Aorta (tissue), 5 donors: ENCODE measurements at regions not wholly inside any gene's neighbourhood (a gene's known extent, or its start where the extent isn't known, plus 50 kb on each side); places are given as distances from the start of the nearest gene placed in this dataset.

Experiments used
- ATAC-seq: fragments of 200-7000 bp; cut with Tn5 transposase; one replicate; pipeline ENCODE4 v1.9.1; 2022; ENCODE audit warnings: moderate library complexity; ENCODE audit not compliant: low FRiP score
- DNase-seq, 2 donors: peaks; one replicate each; pipeline ENCODE4 v3.0.0-alpha.2; 2020
- H3K27ac ChIP-seq, 2 donors: one replicate each; pipeline ENCODE4 v1.5.1; 2013; ENCODE audit warnings: low read length in 2 of 2, mild to moderate bottlenecking in 2 of 2, moderate library complexity in 2 of 2, control low read depth in 1 of 2, inconsistent platforms in 1 of 2, low read depth in 1 of 2
- H3K27me3 ChIP-seq, 2 donors: one replicate each; pipeline ENCODE4 v1.6.1; 2013; ENCODE audit warnings: control low read depth in 1 of 2, low read length in 1 of 2, mild to moderate bottlenecking in 1 of 2, moderate library complexity in 1 of 2; ENCODE audit not compliant: insufficient read depth in 2 of 2, control insufficient read depth in 1 of 2
- H3K36me3 ChIP-seq, 2 donors: one replicate each; pipeline ENCODE4 v1.6.1; 2013; ENCODE audit warnings: control low read depth in 1 of 2, low read length in 1 of 2, mild to moderate bottlenecking in 1 of 2; ENCODE audit not compliant: insufficient read depth in 2 of 2, control insufficient read depth in 1 of 2
- H3K4me1 ChIP-seq, 2 donors: one replicate each; pipeline ENCODE4 v1.6.1; 2013; ENCODE audit warnings: low read length in 2 of 2, control low read depth in 1 of 2, mild to moderate bottlenecking in 1 of 2, moderate library complexity in 1 of 2; ENCODE audit not compliant: insufficient read depth in 2 of 2, control insufficient read depth in 1 of 2
- H3K4me3 ChIP-seq, 2 donors: one replicate each; pipeline ENCODE4 v1.5.1; 2013; ENCODE audit warnings: low read length in 2 of 2, control low read depth in 1 of 2, mild to moderate bottlenecking in 1 of 2
- H3K9me3 ChIP-seq: one replicate; pipeline ENCODE4 v1.6.1; 2013; ENCODE audit warnings: mild to moderate bottlenecking, low read length; ENCODE audit not compliant: control insufficient read depth
- WGBS, 2 donors: extraction: QIAGEN DNeasy Blood & Tissue Kit; methylation state at CpG; one replicate each; pipeline ENCODE4 v1.1.7; 2013; 5-methylcytosine and 5-hydroxymethylcytosine counted together
- intact Hi-C, 2 donors: fragments of 100-400 bp; cut with DNase I; formaldehyde crosslinking; loops; one replicate each; pipeline versions ENCODE4 v1.14.2 to v1.15.0; 2022
- donor health status: healthy with polysubstance abuse.
- donor health status: Bipolar disorder and iron deficiency.
- donor health status: DM: no; HTN: no; CAD: no.
- donor health status: DM: no; HTN: no; CAD: no.
- donor health status: DM: yes; HTN: yes; CAD: no.

- DNase-seq (no peak), ATAC-seq (no peak)
- Histone ChIP-seq H3K27me3 (no peaks in the 10 kb centered on the region), H3K9me3 (no peaks in the 10 kb centered on the region), H3K36me3 (no peaks in the 10 kb centered on the region), H3K4me3 (no peak overlapping the region), H3K27ac (no peak overlapping the region), H3K4me1 (no peaks in the 10 kb centered on the region)
- WGBS, 2 donors, result 75% methylated on average over 3 of the region's 3 CpGs
- intact Hi-C loops, result no loop called here
These were observed 331.0 kb downstream of the EPHA4 start for GRCh38 chr2:221241072-221241471.

GRCh38 chr2:221243771-221244170, 328.3 kb downstream of the EPHA4 start:
- Histone ChIP-seq H3K27me3 (no peaks in the 10 kb centered on the region), H3K4me1 (no peaks in the 10 kb centered on the region), H3K27ac (no peak overlapping the region), H3K9me3 (no peaks in the 10 kb centered on the region), H3K36me3 (no peaks in the 10 kb centered on the region), H3K4me3 (no peak overlapping the region)
- 90 to 95% methylated on average over 2 of the region's 2 CpGs for WGBS, 2 donors
- no peak for ATAC-seq
- DNase-seq, result no peak
- intact Hi-C loops, result no loop called here

- no peak for ATAC-seq
- no peak overlapping the region for H3K27ac ChIP-seq
- no peaks in the 10 kb centered on the region for H3K4me1 ChIP-seq
- 72 to 79% methylated on average over 3 of the region's 3 CpGs for WGBS, 2 donors
- intact Hi-C loops, result no loop called here
- no peaks in the 10 kb centered on the region for H3K36me3 ChIP-seq
- DNase-seq, result no peak
- no peaks in the 10 kb centered on the region for H3K9me3 ChIP-seq
- no peaks in the 10 kb centered on the region for H3K27me3 ChIP-seq
- no peak overlapping the region for H3K4me3 ChIP-seq
These were observed 327.1 kb downstream of the EPHA4 start for GRCh38 chr2:221245045-221245444.

- no peaks in the 10 kb centered on the region for H3K4me1 ChIP-seq
- no peak overlapping the region for H3K4me3 ChIP-seq
- 88 to 97% methylated on average over 2 of the region's 2 CpGs for WGBS, 2 donors
- H3K9me3 ChIP-seq, result no peaks in the 10 kb centered on the region
- intact Hi-C loops, result no loop called here
- DNase-seq, result no peak
- ATAC-seq, result no peak
- H3K36me3 ChIP-seq, result no peaks in the 10 kb centered on the region
- H3K27me3 ChIP-seq, result no peaks in the 10 kb centered on the region
- H3K27ac ChIP-seq, result no peak overlapping the region
These were observed 326.3 kb downstream of the EPHA4 start for GRCh38 chr2:221245772-221246171.

GRCh38 chr2:221254299-221254698, 317.8 kb downstream of the EPHA4 start:
- no peaks in the 10 kb centered on the region for H3K36me3 ChIP-seq
- H3K9me3 ChIP-seq, result no peaks in the 10 kb centered on the region
- DNase-seq (no peak), ATAC-seq (no peak)
- no peak overlapping the region for H3K27ac ChIP-seq
- intact Hi-C loops, result no loop called here
- WGBS, 2 donors, result 39 to 47% methylated on average over 4 of the region's 4 CpGs
- no peaks in the 10 kb centered on the region for H3K4me1 ChIP-seq
- no peak overlapping the region for H3K4me3 ChIP-seq
- H3K27me3 ChIP-seq, result no peaks in the 10 kb centered on the region

- Histone ChIP-seq H3K4me3 (no peak overlapping the region), H3K27ac (no peak overlapping the region), H3K36me3 (no peaks in the 10 kb centered on the region), H3K9me3 (peaks cover 2% of the 10 kb centered on the region), H3K27me3 (no peaks in the 10 kb centered on the region), H3K4me1 (no peaks in the 10 kb centered on the region)
- no peak for ATAC-seq
- intact Hi-C loops, result no loop called here
- 51 to 61% methylated on average over 5 of the region's 5 CpGs for WGBS, 2 donors
- no peak for DNase-seq
These were observed 316.2 kb downstream of the EPHA4 start for GRCh38 chr2:221255862-221256261.

GRCh38 chr2:221258464-221258863, 313.6 kb downstream of the EPHA4 start:
- no peak overlapping the region for H3K27ac ChIP-seq
- H3K4me3 ChIP-seq, result no peak overlapping the region
- peaks cover 2% of the 10 kb centered on the region for H3K9me3 ChIP-seq
- H3K27me3 ChIP-seq, result no peaks in the 10 kb centered on the region
- no peaks in the 10 kb centered on the region for H3K4me1 ChIP-seq
- H3K36me3 ChIP-seq, result no peaks in the 10 kb centered on the region
- ATAC-seq (no peak), DNase-seq (no peak)
- intact Hi-C loops, result no loop called here
- 95 to 98% methylated on average over 3 of the region's 3 CpGs for WGBS, 2 donors

GRCh38 chr2:221262651-221263050, 309.5 kb downstream of the EPHA4 start:
- H3K27ac ChIP-seq, result no peak overlapping the region
- intact Hi-C loops, result no loop called here
- H3K9me3 ChIP-seq, result peaks cover 2% of the 10 kb centered on the region
- no peaks in the 10 kb centered on the region for H3K4me1 ChIP-seq
- 94 to 95% methylated on average over 3 of the region's 3 CpGs for WGBS, 2 donors
- DNase-seq (no peak), ATAC-seq (no peak)
- no peaks in the 10 kb centered on the region for H3K36me3 ChIP-seq
- no peak overlapping the region for H3K4me3 ChIP-seq
- H3K27me3 ChIP-seq, result no peaks in the 10 kb centered on the region

- WGBS, 2 donors, result 97 to 98% methylated on average over 2 of the region's 2 CpGs
- peaks cover 2% of the 10 kb centered on the region for H3K9me3 ChIP-seq
These were observed 308.5 kb downstream of the EPHA4 start for GRCh38 chr2:221263573-221263972.

More at GRCh38 chr2:221263573-221263972, 308.5 kb downstream of the EPHA4 start:
- Histone ChIP-seq H3K27ac (no peak overlapping the region), H3K27me3 (no peaks in the 10 kb centered on the region), H3K4me3 (no peak overlapping the region), H3K4me1 (no peaks in the 10 kb centered on the region), H3K36me3 (no peaks in the 10 kb centered on the region)
- ATAC-seq (no peak), DNase-seq (no peak)
- intact Hi-C loops, result no loop called here
